ENCODE measurements at regions not wholly inside any gene's neighbourhood (a gene's known extent, or its start where the extent isn't known, plus 50 kb on each side); places are given as distances from the start of the nearest gene placed in this dataset.
A peak's percentile ranks its signal among the peaks of the same experiment; 100 is the strongest.

GRCh38 chr3:10609134-10609533 is 103.7 kb upstream of the ATP2B2 start:
- Mint-ChIP-seq H3K4me1 (peaks cover 5% of the 10 kb centered on the region; the same call in 2 of the 3 replicates), H3K4me3 (no peak overlapping the region), H3K36me3 (ENCODE audit: low read depth) (peaks cover 18% of the 10 kb centered on the region), H3K27ac (no peak overlapping the region), H3K27me3 (ENCODE audit: insufficient read depth, low read depth, poor library complexity) (peaks cover 1% of the 10 kb centered on the region), H3K9me3 (peaks cover 27% of the 10 kb centered on the region)
- Histone ChIP-seq H3K4me2 (no peak overlapping the region), H3K4me1 (ENCODE audit: insufficient read depth) (no peaks in the 10 kb centered on the region), H3K36me3 (ENCODE audit: insufficient read depth) (no peaks in the 10 kb centered on the region), H4K20me1 (replicated peaks; ENCODE audit: insufficient read depth) (no peaks in the 10 kb centered on the region), H3F3A (replicated peaks; ENCODE audit: low read depth) (no peaks in the 10 kb centered on the region), H3K79me2 (replicated peaks; ENCODE audit: insufficient read depth) (no peaks in the 10 kb centered on the region), H3K27ac (ENCODE audit: low read depth) (no peak overlapping the region), H3K27me3 (ENCODE audit: insufficient read depth) (no peaks in the 10 kb centered on the region), H2AFZ (peak overlapping the region; percentile 38; the same call in 1 of the 2 replicates), H3K4me3 (no peak overlapping the region), H3K9me2 (ENCODE audit: insufficient read depth) (no peaks in the 10 kb centered on the region)
- no peak for TF ChIP-seq CTCF (conservative IDR thresholded peaks at IDR 0.05; ENCODE audit: low read depth in 2 of 2)
- TF ChIP-seq STAT1 (IDR thresholded peaks at IDR 0.05; ENCODE audit: unreplicated experiment) = no peak
- no peak for TF ChIP-seq NANOG (IDR thresholded peaks at IDR 0.05; ENCODE audit: borderline replicate concordance)
- TF ChIP-seq JUNB (IDR thresholded peaks at IDR 0.05; ENCODE audit: unreplicated experiment) = no peak
- ATAC-seq (peak; percentile 77), DNase-seq (ENCODE audit: low spot score) (no peak)

- no peak overlapping the region for H3K4me2 ChIP-seq
- H3F3A ChIP-seq (replicated peaks; ENCODE audit: low read depth) = no peaks in the 10 kb centered on the region
- no peak overlapping the region for H3K27ac ChIP-seq (ENCODE audit: low read depth)
- TF ChIP-seq NANOG (IDR thresholded peaks at IDR 0.05; ENCODE audit: borderline replicate concordance) = no peak
- no peak for TF ChIP-seq ZNF462 (CRISPR knock-in tag; IDR thresholded peaks at IDR 0.05)
- no peak for TF ChIP-seq JUNB (IDR thresholded peaks at IDR 0.05; ENCODE audit: unreplicated experiment)
- H3K27me3 Mint-ChIP-seq (ENCODE audit: insufficient read depth, low read depth, poor library complexity) = peaks cover 5% of the 10 kb centered on the region
- DNase-seq (ENCODE audit: low spot score) (no peak), ATAC-seq (no peak)
- H3K27ac Mint-ChIP-seq = no peak overlapping the region
- no peaks in the 10 kb centered on the region for H3K9me2 ChIP-seq (ENCODE audit: insufficient read depth)
- peaks cover 38% of the 10 kb centered on the region for H3K9me3 Mint-ChIP-seq
- H3K36me3 Mint-ChIP-seq (ENCODE audit: low read depth) = peaks cover 23% of the 10 kb centered on the region
- no peaks in the 10 kb centered on the region for H3K36me3 ChIP-seq (ENCODE audit: insufficient read depth)
- H3K27me3 ChIP-seq (ENCODE audit: insufficient read depth) = no peaks in the 10 kb centered on the region
- H3K4me1 ChIP-seq (ENCODE audit: insufficient read depth) = no peaks in the 10 kb centered on the region
- H3K4me3 ChIP-seq = no peak overlapping the region
- no peaks in the 10 kb centered on the region for H4K20me1 ChIP-seq (replicated peaks; ENCODE audit: insufficient read depth)
- no peak overlapping the region for H2AFZ ChIP-seq
- peaks cover 3% of the 10 kb centered on the region; the same call in 1 of the 3 replicates for H3K4me1 Mint-ChIP-seq
- H3K4me3 Mint-ChIP-seq = no peak overlapping the region
- no peaks in the 10 kb centered on the region for H3K79me2 ChIP-seq (replicated peaks; ENCODE audit: insufficient read depth)
Measured at GRCh38 chr3:10614168-10614567, 108.8 kb upstream of the ATP2B2 start.
